Pancreas (tissue), 10 donors: ENCODE measurements at regions not wholly inside any gene's neighbourhood (a gene's known extent, or its start where the extent isn't known, plus 50 kb on each side); places are given as distances from the start of the nearest gene placed in this dataset.

Experiments used
- ATAC-seq, 4 donors: fragments of 200-7000 bp; cut with Tn5 transposase; one replicate each; pipeline versions ENCODE4 v1.8.0 to v1.9.1; 2020; ENCODE audit warnings: mild to moderate bottlenecking in 4 of 4, moderate library complexity in 4 of 4
- DNase-seq, 6 donors: peaks; one replicate each; pipeline ENCODE4 v3.0.0-alpha.2; 2020
- FAIRE-seq: peaks from 2 replicates; lab custom pipeline; 2012; peaks lifted over from hg19 to GRCh38; lab: Jason Lieb, UNC
- H3K27ac ChIP-seq, 4 donors: fragments of 200-600 bp; sonication (generic); 1 replicate in 3 of 4; 2 replicates in 1 of 4; pipeline versions ENCODE4 v1.5.0 to v1.8.0; 2020
- H3K27me3 ChIP-seq, 4 donors: fragments of 200-600 bp; one replicate each; pipeline ENCODE4 v1.8.0; 2021
- H3K36me3 ChIP-seq, 3 donors: fragments of 200-600 bp; sonication (generic) in 1 of 3; one replicate each; pipeline versions ENCODE4 v1.5.0 to v1.8.0; 2020 to 2021
- H3K4me1 ChIP-seq, 3 donors: fragments of 200-600 bp; one replicate each; pipeline ENCODE4 v1.8.0; 2021
- H3K4me3 ChIP-seq, 4 donors: fragments of 200-600 bp; sonication (generic) in 2 of 4; one replicate each; pipeline versions ENCODE4 v1.5.0 to v1.8.0; 2020 to 2021
- H3K9me3 ChIP-seq, 4 donors: fragments of 200-600 bp; one replicate each; pipeline ENCODE4 v1.8.0; 2021
- CTCF ChIP-seq, 4 donors: fragments of 200-600 bp; sonication (generic) in 3 of 4; IDR thresholded peaks; one replicate each; pipeline versions ENCODE4 v1.5.0 to v1.8.0; 2021; ENCODE audit warnings: antibody characterized with exemption in 4 of 4
- WGBS, 2 donors: extraction: QIAGEN DNeasy Blood & Tissue Kit; methylation state at CpG; one replicate each; pipeline ENCODE4 v1.1.7; 2013; 5-methylcytosine and 5-hydroxymethylcytosine counted together
- intact Hi-C, 3 donors: fragments of 100-400 bp; cut with DNase I; formaldehyde crosslinking; loops; one replicate each; pipeline versions ENCODE4 v1.11.1 to v1.14.2; 2022
- donor health status: healthy with polysubstance abuse.
- donor health status: DM: no; HTN: no; CAD: no; lungs with moderate emphysema.
- donor health status: DM: no; HTN: no; CAD: no.
- donor health status: control.
- donor health status: control.
- donor health status: Bipolar disorder and iron deficiency.
- donor health status: DM: yes; HTN: yes; CAD: no.
- donor health status: DM: no; HTN: no; CAD: no.
- donor health status: DM: no; HTN: no; CAD: no.
- donor health status: DM: yes; HTN: yes; CAD: no.

GRCh38 chr1:9471679-9472078 lies 67.6 kb upstream of the SLC25A33 start:
- intact Hi-C loops = no loop called here
- H3K4me3 ChIP-seq = no peak overlapping the region
- WGBS, 2 donors = 67 to 72% methylated on average over 15 of the region's 15 CpGs
- no peaks in the 10 kb centered on the region for H3K9me3 ChIP-seq
- ATAC-seq (no peak), DNase-seq (no peak), FAIRE-seq (no peak)
- H3K27ac ChIP-seq = no peak overlapping the region
- peaks cover 2 to 6% (median 4%) of the 10 kb centered on the region in 3 donors for H3K4me1 ChIP-seq
- no peak for TF ChIP-seq CTCF (IDR thresholded peaks at IDR 0.05)
- no peaks in the 10 kb centered on the region for H3K27me3 ChIP-seq
- H3K36me3 ChIP-seq = no peaks in the 10 kb centered on the region

- Histone ChIP-seq H3K27me3 (no peaks in the 10 kb centered on the region), H3K9me3 (no peaks in the 10 kb centered on the region), H3K36me3 (no peaks in the 10 kb centered on the region), H3K4me1 (peaks cover 0 to 2% (median under 1%) of the 10 kb centered on the region in 3 donors), H3K4me3 (no peak overlapping the region), H3K27ac (no peak overlapping the region)
- intact Hi-C loops = no loop called here
- FAIRE-seq (no peak), DNase-seq (no peak), ATAC-seq (no peak)
- WGBS, 2 donors = 74 to 79% methylated on average over 13 of the region's 13 CpGs
- no peak for TF ChIP-seq CTCF (IDR thresholded peaks at IDR 0.05)
Measured at GRCh38 chr1:9472386-9473031, 66.8 kb upstream of the SLC25A33 start.

DNA sequence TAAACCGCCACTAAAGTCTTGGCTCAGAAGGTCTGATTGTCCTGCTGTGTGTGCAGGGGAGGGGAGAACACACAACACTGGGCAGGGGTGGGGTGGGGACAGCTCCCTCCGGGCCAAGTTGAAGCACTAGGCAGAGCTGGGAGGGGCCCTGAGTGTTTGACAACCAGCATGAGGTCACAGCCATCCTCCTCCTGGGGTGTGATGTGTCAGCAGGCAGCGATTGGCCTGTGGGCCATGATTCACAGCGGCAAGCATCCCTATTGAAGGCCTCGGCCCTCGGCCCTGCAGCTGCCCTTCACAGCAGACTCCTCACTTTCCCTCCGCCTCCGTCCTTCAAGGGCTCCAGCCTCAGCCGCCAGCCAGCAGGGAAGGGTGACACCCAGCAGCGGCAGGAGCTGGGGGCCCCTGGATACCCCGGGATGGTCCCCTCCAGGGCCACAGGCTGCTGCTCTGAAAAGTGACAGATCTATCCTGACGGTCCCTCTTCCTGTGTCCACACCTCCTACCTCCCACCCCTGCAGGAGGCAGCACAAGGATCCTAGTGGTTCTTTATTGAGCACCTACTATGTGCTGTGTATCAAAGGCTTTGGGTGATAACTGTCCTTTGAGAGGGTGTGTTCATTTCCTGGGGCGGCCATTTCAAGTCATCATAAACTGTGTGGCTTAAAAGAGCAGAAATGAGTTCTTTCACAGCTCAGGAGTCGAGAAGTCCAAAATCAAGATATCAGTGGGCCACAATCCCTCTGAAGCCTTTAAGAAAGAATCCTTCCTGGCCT lies 66.0 kb upstream of the SLC25A33 start:
- no peaks in the 10 kb centered on the region for H3K27me3 ChIP-seq
- no peaks in the 10 kb centered on the region for H3K4me1 ChIP-seq
- H3K36me3 ChIP-seq = no peaks in the 10 kb centered on the region
- H3K4me3 ChIP-seq = no peak overlapping the region
- no peak for DNase-seq
- ATAC-seq = peak in 3 of 4 donors; percentile 57 to 72 (median 69)
- intact Hi-C loops = no loop called here
- 67 to 70% methylated on average over 14 of the region's 14 CpGs for WGBS, 2 donors
- H3K27ac ChIP-seq = no peak overlapping the region
- H3K9me3 ChIP-seq = no peaks in the 10 kb centered on the region
- FAIRE-seq = no peak
- no peak for TF ChIP-seq CTCF (IDR thresholded peaks at IDR 0.05)

DNA sequence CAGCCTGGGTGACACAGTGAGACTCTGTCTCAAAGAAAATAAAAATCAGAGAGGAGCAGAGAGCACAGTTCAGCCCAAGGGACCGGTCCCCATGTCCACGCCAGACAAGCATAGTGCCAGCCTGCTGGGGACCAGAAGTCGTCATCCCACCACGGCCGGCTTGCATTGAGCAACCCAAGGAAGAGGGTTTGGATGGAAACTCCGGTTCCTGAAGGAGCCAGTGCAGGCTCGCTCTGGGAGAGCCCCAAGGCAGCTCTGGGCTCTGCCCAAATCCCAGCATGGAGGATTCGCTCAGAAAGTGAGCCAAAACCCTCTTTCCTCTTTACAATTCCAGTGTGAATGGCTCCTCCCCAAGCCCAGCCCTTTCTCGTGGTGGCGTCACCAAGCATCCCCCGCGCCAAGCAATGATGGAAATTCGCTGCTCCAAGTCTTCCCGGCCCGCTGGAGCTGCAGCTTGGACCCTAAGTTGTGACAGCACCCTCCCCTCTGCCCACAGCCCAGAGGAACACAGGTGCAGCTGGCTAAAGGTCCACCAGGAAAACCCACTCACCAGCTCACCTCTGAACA lies 64.1 kb upstream of the SLC25A33 start:
- TF ChIP-seq CTCF (IDR thresholded peaks at IDR 0.05) = no peak
- no peaks in the 10 kb centered on the region for H3K36me3 ChIP-seq
- intact Hi-C loops = no loop called here
- no peaks in the 10 kb centered on the region for H3K27me3 ChIP-seq
- FAIRE-seq = no peak
- no peaks in the 10 kb centered on the region for H3K9me3 ChIP-seq
- H3K27ac ChIP-seq = no peak overlapping the region
- no peak overlapping the region for H3K4me3 ChIP-seq
- no peak for ATAC-seq
- DNase-seq = no peak
- H3K4me1 ChIP-seq = no peaks in the 10 kb centered on the region
- 83 to 89% methylated on average over 15 of the region's 15 CpGs for WGBS, 2 donors
